ENCODE measurements at regions not wholly inside any gene's neighbourhood (a gene's known extent, or its start where the extent isn't known, plus 50 kb on each side); places are given as distances from the start of the nearest gene placed in this dataset.

DNA sequence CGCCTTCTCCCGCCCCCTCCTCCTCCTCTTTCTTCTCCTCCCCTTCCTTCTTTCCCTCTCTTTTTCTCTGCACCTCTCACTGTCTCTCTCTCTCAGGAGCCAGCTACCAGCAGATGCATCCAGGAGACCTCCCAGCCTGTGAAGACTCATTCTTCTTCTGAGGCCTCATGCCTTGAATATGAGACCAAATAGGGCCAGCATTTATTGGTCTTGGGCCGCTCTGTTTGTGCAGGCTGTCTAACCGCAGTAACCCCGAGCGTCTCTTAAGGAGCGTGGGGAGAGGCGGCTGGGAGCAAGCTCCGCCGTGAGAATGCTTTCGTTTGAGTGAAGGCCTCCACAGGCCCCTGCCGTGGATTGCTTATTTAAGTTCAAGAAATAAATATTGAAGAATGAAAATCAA lies 167.0 kb downstream of the NUFIP1 start:
- H3K4me3 ChIP-seq (replicated peaks; ENCODE audit: low read depth, low read length), result no peak overlapping the region
- TF ChIP-seq, protein P1, sequence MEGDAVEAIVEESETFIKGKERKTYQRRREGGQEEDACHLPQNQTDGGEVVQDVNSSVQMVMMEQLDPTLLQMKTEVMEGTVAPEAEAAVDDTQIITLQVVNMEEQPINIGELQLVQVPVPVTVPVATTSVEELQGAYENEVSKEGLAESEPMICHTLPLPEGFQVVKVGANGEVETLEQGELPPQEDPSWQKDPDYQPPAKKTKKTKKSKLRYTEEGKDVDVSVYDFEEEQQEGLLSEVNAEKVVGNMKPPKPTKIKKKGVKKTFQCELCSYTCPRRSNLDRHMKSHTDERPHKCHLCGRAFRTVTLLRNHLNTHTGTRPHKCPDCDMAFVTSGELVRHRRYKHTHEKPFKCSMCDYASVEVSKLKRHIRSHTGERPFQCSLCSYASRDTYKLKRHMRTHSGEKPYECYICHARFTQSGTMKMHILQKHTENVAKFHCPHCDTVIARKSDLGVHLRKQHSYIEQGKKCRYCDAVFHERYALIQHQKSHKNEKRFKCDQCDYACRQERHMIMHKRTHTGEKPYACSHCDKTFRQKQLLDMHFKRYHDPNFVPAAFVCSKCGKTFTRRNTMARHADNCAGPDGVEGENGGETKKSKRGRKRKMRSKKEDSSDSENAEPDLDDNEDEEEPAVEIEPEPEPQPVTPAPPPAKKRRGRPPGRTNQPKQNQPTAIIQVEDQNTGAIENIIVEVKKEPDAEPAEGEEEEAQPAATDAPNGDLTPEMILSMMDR (IDR thresholded peaks at IDR 0.05; ENCODE audit: low read depth, low read length, missing control alignments), result no peak
- DNase-seq (ENCODE audit: extremely low read depth, low read depth), result no peak

DNA sequence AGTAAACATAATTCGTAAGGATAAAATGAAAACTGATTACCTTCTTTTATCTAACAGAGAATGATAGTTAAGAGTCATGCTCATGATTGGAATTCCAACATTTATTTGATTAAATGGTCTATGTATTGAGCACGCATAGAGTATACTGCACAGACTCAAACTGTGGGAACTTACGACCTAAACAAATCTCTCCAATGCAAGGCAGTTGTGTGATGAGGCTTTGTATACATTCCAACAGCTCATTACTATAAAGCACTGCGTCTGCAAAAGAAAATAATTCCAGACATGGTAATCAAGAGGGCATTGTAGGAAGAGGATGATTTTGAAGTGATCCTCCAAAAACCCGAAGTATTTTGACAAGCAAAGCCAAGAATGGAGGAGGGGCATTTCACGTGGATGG lies 169.5 kb downstream of the NUFIP1 start:
- DNase-seq (ENCODE audit: extremely low read depth, low read depth), result no peak
- TF ChIP-seq, protein P1 (IDR thresholded peaks at IDR 0.05; ENCODE audit: low read depth, low read length, missing control alignments), result no peak
- H3K4me3 ChIP-seq (replicated peaks; ENCODE audit: low read depth, low read length), result no peak overlapping the region

DNA sequence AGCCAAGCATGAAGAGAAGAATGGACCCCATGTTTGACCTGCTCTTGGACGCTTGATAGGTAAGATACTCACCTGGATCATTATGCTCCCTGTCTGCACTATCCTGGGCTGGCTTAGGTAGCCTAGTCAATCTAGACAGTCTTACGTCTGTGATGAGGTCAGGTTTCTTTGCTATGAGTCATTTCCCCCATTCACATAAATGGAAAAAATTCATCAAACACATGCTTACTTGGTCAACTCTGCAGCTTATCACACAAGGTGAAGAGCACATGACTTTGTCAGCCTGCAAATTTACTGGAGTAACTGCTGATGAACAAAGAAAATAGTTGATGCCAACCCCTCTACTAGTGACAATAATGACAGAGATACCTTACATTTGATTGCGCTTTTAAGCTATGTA lies 170.0 kb downstream of the NUFIP1 start:
- TF ChIP-seq, protein P1 (IDR thresholded peaks at IDR 0.05; ENCODE audit: low read depth, low read length, missing control alignments), result no peak
- H3K4me3 ChIP-seq (replicated peaks; ENCODE audit: low read depth, low read length), result no peak overlapping the region
- peak; percentile 74 for DNase-seq (ENCODE audit: extremely low read depth, low read depth)

DNA sequence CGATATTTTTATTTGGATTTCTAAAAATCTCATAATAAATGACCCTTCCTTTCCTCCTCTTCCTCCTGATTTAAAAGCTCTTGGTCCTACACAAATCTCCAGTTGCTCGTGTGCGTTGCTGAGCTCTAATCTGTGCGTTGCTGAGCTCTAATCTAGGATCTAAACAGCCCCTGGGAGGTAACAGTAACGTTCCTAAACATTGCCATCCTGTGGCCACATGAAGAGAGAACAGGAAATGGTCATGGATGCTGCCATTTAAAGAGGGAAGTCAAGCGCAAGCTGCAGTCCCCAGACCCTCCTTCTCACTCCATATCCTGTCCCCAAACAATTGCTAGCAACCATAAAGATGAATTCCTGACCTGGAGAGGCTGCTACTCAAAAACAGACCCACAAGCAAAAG lies 170.8 kb downstream of the NUFIP1 start:
- TF ChIP-seq, protein P1 (IDR thresholded peaks at IDR 0.05; ENCODE audit: low read depth, low read length, missing control alignments), result no peak
- no peak overlapping the region for H3K4me3 ChIP-seq (replicated peaks; ENCODE audit: low read depth, low read length)
- no peak for DNase-seq (ENCODE audit: extremely low read depth, low read depth)

DNA sequence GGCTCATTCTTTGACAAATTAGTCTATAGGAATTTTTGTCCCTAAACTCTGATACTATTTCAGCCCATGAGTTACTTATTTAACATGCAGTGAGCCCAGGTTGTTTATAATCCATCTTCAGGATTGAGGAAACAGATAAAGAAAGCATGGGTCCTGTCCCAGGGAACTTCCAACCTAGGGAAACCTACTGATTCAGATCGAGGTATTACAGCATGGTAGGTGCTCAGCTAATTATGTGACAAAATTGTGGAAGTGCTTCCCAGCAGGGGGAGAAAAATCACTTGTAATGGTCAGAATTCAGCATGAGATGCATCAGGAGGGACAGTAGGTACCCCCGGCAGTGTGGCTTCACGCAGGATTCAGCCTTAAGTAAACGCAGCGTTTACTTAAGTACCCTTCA lies 171.3 kb downstream of the NUFIP1 start:
- H3K4me3 ChIP-seq (replicated peaks; ENCODE audit: low read depth, low read length), result no peak overlapping the region
- TF ChIP-seq, protein P1 (IDR thresholded peaks at IDR 0.05; ENCODE audit: low read depth, low read length, missing control alignments), result no peak
- no peak for DNase-seq (ENCODE audit: extremely low read depth, low read depth)

DNA sequence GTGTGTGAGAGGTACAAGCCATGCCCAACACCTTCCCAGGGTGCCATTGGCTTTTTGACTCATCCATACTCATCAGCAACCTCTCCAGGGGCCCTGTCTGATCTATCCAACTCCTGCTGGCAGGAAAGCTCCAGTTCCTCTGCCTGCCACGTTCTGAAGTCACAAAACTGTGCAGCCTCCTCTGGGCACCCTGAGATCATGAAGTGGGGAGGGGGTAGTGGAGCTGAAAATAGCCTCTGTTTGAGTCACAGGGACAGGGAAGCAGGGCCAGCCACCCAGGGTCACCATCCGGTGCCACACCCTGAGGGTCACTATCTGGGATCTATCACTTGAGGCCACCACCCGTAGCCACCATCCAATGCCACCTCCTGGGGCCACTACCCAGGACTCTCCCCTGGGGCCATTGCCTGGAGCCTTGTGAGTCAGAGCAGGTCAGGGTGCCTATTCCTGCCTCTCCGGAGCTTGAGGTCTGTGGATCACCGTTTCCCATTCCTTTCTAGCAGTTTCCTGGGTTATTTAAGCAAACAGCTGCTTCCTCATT lies 172.1 kb downstream of the NUFIP1 start:
- DNase-seq (ENCODE audit: extremely low read depth, low read depth), result no peak
- H3K4me3 ChIP-seq (replicated peaks; ENCODE audit: low read depth, low read length), result no peak overlapping the region
- TF ChIP-seq, protein P1 (IDR thresholded peaks at IDR 0.05; ENCODE audit: low read depth, low read length, missing control alignments), result no peak

DNA sequence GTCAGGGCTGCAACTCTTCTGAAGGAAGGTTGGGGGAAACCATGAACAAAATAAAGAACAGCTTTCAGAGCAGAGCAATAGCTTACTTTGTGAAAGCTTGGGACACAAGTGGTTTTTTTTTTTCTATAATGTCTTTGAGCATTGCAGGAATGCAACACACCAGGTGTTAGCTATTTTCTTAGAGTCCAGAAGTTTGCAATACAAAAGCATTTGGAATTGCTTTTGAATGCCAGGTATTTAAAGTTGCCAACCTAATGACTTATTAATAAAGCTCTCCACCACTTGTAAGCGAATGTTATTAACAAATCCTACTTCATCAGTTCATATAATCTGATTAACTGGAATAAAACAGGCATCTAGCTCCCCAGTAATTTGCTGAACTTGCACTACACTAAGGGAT lies 172.6 kb downstream of the NUFIP1 start:
- DNase-seq (ENCODE audit: extremely low read depth, low read depth), result no peak
- H3K4me3 ChIP-seq (replicated peaks; ENCODE audit: low read depth, low read length), result no peak overlapping the region
- TF ChIP-seq, protein P1 (IDR thresholded peaks at IDR 0.05; ENCODE audit: low read depth, low read length, missing control alignments), result no peak
